Germinal center (tissue), 1 donor: ENCODE measurements at regions not wholly inside any gene's neighbourhood (a gene's known extent, or its start where the extent isn't known, plus 50 kb on each side); places are given as distances from the start of the nearest gene placed in this dataset.
"Not testable (repeated sequence)": the region's sequence is repeated elsewhere in the genome, so short reads cannot be mapped to it uniquely, and the experiment has no call there.

Experiments used
- DNase-seq: peaks from one replicate; pipeline ENCODE4 v3.0.0; 2012; ENCODE audit warnings: mixed read lengths, low spot score

DNA sequence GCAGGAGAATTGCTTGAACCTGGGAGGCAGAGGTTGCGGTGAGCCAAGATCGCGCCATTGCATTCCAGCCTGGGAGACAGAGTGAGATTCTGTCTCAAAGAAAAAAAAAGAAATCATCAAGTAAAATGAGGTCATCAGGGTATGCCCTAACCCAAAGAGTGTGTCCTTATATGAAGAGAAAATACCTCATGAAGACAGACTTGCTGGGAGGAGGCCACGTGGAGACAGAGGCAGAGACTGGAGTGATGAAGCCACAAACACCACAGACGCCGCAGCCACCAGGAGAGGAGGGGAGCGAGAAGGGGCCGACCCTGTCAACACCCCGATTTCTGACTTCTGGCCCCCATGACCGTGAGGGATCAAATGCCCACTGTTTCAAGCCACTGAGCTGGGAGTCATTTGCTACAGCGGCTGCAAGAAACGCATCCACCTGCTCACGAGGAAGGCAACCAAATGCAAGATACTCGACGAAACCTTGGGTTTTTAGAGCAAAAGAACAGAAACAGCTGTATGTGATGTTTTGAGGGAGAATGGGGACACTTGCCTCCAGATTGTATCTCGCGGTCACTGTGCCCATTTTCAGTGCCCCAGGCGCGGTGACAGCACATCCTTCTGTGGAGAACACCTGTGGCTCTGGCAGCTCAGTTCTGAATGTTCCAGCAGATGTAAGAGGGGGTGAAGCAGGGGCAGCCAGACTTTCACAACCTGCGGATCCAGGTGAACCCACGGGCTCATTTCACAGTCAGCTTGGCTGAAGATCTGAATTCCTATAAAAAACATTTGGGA, 1317.2 kb downstream of the TBC1D22A start:
- DNase-seq = no peak

DNA sequence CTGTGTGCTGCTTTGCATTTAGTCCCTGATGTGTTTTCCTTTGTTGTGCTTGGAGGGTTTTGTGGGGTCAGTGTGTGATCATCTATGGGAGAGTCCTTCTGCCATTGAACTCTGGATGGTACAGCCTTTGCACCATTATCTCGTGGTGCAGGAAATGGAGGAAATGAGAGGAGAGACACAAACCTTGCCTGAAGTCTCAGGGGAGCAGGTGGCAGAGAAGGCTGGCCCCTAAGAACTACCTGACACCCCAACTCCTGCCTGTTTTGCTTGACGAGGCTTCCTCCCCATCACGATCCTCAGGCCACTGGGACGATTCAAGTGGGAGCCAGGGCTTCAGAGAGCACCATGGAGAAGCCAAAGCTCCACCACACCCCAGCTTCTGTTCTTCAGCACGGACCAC, 1316.4 kb downstream of the TBC1D22A start:
- no peak for DNase-seq

DNA sequence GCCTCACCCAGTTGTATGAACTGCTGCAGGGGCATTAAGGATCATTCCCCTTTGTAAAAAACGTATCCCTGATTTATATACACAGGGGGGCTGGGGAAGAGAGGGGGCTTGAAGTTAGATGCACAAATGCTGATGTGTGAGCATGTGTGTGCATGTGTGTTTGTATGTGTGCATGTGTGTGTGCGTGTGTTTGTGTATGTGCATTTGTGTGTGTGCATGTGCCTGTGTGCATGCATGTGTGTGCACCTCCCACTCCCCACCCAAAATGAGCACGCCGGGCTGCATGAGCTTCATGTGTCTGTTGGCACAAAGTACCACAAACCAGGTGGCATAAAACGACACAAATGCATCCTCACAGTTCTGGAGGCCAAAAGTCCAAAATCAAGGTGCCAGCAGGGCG, 1315.2 kb downstream of the TBC1D22A start:
- DNase-seq = no peak

DNA sequence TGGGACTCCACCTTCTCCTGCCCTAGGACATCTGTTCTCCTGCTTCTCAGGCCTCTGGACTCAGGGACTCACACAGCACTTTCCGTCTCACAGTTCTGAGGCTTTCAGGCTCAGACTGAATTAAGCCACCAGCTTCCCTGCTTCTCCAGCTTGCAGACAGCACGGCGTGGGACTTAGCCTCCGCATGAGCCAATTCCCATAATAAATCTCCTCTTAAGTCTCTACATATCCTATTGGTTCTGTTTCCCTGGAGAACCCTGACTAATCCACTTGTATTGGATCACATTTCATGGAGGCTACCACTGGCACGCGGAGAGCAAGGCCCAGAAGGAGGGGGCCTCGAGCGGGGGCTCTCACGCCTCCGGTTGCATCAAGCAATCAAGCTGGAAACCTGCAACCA, 1313.6 kb downstream of the TBC1D22A start:
- no peak for DNase-seq

DNA sequence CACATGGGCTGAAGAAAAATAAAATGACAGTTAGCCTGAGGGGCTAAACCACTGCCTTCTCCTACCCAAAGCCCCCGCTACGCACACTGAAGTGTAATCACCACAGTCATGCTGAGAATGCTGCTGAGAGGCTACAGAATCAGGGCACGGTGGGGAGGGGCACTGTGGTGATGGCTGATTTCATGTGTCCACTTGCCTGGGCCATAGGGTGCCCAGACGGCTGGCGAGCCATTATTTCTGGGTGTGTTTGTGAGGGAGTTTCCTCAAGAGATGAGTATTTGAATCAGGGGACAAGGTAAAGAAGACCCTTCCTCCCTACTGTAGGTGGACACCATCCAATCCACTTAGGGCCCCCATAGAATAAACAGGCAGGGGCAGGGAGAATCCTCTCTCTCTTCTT, 1313.2 kb downstream of the TBC1D22A start:
- no peak for DNase-seq

DNA sequence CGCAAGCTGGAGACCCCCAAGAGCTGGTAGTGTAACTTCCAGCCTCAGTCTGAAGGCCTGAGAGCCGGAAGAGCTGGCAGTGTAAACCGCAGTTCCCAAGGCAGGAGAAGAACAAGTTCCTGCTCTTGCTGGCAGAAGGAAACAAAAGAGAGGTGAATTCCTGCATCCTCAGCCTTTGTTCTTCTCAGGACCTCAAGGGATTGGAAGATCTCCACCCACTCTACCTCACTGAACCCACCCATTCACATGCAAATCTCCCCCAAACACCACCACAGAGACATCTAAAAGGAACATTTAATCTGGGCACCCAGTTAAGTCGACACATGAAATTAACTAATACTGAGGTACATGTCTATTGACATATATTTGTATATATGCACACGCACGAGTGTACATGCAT, 1310.3 kb downstream of the TBC1D22A start:
- no peak for DNase-seq

DNA sequence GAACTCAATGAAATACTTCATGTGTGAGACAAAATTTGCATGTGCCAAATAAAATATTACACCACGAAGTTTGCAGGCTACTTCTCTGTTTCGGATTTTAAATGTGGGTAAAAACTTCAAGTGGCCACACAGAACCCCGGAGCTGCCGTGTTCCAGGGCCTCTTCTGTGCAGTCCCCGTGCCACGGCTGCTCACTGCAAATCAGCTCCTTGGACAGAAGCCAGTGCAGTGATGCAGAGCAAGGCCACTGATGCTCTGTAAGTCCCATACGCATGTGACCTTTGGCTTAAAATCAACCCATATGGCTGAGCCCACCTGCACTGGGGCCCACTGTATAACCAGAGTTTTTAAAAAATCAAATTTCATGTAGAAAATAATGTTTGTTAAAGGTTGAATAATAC, 1309.4 kb downstream of the TBC1D22A start:
- DNase-seq = no peak

DNA sequence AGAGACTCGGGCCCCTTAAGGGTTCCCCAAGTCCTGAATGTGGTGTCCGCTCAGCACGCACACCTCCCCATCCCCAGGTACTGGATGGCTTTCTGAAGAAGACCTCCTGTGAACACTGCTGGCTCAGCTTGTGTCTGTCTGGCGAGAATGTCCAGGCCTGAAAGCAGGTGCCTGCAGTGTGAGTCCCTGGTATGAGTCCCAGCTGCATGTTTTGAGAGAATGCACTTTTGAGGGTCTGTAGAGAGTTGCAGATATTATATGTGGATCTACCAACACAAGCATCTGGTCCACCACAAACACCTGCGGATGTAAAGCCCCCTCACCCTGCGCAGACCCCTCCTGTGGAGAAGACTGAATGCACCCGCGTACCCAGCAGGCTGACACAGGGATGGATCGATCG, 1308.9 kb downstream of the TBC1D22A start:
- DNase-seq = no peak

DNA sequence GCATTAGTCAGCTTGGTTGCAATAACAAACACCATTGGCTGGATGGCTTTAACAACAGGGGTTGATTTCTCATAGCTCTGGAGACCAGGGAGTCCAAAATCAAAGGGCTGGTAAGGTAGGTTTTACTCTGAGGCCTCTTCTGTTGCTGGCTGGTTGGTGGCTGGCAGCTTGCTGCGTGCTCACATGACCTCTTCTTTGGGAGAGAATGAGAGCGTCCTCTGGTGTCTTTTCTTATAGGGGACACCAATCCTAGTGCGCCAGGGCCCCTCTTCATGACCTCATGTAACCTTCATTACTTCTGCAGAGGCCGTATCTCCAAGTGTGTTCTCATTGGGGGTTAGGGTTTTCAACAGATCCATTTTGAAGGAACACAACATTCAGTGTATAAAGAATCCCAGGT, 1308.3 kb downstream of the TBC1D22A start:
- no peak for DNase-seq

DNA sequence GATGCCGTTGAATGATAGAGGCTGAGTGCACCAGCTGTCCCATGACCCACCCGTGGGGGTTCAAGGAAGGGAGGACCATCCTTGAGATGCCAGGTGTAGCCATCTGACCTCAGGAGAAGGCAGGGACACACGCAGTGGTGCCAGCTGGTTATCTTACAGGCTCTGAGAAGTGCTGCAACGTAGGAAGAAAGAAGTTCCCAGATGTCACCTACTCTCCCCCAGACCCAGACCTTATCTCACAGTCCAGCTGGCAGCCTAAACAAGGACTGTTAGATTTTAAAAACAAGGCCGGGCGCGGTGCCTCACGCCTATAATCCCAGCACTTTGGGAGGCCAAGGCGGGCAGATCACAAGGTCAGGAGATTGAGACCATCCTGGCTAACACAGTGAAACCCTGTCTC, 1307.6 kb downstream of the TBC1D22A start:
- DNase-seq = no peak

DNA sequence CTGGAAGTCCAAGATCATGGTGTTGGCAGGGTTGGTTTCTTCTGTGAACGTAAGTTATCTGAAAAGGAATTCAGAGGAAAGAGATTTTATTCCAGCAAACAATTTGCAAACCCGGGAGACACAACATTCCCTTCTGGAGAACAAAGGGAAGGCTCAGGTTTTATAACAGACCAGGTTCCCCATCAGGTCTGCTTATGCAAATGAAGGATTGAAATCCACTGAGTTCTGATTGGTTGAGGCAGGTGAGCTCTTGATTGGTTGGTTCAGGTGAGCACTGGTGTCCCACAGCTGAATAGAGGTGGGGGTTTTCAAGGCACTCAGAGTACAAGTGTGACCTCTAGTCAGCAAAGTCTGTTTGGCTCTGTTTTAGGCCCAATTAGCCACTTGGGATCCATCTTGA, 1306.8 kb downstream of the TBC1D22A start:
- no peak for DNase-seq

DNA sequence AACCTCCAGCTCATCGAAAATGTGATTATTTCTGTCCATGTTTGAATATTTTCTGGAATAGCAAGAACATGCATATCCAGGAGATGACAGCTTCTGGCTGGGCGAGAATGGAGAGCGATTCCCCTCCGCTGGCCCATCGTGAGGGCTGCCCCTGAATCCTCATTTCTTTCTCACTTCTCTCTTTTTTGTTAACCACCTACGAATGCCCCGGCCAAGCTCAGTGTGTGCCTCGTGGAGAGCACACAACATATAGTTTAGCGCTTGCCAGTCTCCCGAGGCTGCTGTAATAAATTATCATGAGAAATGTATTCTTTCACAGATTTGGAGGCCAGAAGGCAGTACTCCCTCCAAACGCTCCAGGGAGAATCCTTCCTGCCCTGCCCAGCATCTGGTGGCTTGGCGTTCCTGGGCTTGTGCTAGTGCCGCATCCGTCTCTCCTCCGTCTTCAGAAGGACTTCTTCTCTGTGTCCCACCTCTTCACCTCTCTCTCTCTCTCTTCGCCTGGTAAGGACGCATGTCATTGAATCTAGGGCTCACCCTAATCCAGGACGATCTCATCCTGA, 1306.0 kb downstream of the TBC1D22A start:
- DNase-seq = no peak

DNA sequence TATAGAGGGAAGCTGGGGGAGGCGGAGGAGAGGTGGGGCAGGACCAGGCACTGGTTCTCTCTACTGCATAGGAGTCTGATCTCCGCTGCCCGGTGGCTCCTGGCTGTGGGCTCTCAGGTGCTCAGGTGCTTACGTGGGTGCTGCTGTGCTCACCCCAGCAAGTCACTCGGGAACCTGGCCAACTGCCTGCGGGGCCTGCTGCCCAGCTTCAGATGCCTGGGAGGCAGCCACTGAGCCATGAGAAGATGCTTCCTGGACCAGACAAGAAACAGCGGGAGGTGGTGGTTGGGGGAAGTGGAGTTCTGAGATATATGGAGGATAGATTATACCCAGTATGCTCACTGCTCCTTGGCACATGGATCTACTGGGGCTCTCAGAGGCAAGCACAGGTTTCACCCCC, 1303.4 kb downstream of the TBC1D22A start:
- no peak for DNase-seq

DNA sequence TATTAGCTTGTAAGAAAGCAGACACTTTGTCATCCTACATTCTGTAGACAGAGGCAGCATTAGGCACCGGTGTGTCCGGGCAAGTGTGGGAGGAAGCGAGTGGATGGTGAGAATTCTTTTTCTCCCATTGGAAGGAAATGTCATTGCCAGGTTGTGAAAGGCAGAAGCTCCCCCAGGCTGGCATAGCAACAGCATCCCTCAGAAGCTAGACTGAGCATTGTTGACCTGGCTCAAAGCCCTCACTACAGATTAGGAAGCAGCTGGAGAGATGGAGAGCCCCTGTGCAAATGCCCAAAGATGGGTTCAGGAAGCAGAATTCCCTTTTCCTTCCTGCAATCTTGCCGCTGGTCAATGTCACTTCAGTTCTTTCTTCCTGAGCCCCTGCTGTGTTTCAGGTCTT, 1299.3 kb downstream of the TBC1D22A start:
- DNase-seq = no peak

DNA sequence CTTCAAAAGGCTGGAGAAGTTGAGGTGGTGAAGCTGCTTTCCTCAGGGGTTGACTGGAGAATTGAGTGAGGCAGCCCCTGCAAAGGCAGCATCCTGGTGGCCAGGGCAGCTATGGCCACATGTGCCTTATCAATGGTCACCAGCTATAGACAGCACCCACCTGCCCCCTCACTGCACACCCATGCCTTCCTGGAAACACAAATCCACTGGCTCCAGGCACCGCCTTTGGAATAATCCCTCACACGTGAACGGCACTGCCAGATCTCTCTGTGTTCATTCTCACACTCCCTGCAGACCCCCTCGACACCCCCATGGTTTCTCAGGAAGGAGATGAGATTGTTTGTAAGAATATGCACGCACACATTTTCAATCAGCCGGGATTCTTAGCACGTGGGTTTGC, 1297.8 kb downstream of the TBC1D22A start:
- DNase-seq = no peak

DNA sequence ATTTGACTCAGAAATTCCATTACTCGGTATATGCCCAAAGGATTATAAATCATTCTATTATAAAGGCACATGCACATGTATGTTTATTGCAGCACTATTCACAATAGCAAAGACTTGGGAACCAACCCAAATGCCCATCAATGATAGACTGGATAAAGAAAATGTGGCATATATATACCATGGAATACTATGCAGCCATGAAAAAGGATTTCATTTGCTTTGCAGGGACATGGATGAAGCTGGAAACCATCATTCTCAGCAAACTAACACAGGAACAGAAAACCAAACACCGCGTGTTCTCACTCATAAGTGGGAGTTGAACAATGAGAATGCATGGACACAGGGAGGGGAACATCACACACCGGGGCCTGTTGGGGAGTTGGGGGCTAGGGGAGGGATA, 1297.1 kb downstream of the TBC1D22A start:
- DNase-seq = not testable (repeated sequence)

DNA sequence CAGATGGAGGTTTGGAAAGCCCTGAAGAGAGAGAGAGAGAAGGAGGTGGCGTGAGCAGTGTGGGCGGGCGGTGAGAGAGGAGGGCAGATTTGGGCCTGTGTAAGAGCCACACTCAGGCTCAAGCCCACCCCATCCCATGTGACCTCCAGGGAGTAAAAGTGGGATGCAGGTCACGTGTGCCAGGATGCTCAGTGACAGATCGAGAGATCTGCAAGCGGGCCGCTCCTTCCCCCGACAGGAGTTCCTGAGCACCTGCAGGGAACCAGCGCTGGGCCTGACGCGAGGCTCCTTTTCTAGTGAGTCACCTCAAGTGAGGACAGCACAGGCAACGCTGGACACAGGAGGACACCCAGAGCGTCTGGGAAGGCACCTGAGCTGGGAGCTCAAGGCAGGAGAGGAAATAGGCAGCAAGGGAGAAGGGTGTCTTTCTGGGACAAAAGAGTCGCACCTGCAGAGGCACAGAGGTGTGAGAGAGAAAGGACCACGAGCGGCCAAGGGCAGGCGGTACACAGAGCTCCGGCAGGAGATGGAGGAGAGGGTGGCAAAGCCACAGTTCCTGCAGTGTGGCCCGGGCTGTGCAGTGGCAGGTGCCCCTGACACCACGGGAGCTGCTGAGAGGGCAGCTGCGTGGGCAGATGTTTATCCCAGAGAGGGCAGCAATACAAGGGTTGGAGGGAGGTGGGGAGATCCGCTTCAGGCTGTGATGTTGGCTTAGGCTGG, 1294.8 kb downstream of the TBC1D22A start:
- no peak for DNase-seq

DNA sequence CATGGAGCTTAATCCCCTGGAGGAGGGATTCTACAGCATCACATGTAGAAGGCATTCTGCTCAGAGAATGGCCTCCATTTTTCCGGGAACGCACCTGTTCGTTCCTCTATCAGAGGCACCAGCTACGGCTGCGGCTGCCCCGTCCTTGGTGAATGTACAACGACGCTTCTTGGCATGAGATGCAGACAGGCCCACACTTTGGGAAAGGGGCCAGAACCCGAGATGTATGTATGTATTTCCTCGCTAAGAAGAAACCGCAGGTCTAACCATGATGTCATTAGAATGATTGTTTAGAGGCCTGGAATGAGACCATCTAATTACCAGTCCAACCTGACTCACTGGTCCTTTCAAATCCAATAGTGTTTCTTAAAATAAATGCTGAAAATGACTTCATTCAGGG, 1293.4 kb downstream of the TBC1D22A start:
- DNase-seq = no peak

DNA sequence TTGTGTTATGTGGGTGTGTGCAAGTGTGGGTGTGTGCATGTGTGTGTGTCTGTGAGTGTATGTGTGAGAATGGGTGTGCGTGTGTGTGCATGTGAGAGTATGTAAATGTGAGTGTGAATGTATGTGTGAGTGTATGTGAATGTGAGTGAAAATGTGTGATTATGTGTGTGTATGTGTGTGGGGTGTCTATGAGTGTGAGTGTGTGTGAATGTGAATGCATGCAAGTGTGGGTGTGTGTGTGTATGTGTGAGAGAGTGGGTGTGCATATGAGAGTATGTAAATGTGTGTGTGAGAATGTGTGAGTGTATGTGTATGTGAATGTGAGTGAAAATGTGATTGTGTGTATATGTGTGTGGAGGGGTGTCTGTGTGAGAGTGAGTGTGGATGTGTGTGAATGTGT, 1292.7 kb downstream of the TBC1D22A start:
- no peak for DNase-seq

DNA sequence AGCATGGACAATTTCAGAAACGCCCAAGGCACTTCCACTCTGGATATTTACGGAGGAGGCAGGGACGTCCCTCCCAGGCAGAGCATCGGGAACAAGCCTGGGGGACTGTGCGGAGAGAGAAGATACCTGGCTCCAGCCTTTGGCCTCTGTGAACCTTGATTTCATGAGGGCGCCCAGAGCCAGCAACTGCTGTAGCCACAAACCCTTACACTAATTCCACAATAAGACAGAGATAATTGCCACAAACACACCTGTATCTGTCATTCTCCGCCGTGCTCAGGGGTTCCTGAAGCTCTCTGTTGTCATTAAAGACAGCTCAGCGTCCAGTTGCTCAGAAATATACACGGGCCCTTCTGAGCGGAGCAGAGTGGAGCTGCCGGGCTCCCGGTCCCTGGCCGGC, 1292.1 kb downstream of the TBC1D22A start:
- DNase-seq = no peak

DNA sequence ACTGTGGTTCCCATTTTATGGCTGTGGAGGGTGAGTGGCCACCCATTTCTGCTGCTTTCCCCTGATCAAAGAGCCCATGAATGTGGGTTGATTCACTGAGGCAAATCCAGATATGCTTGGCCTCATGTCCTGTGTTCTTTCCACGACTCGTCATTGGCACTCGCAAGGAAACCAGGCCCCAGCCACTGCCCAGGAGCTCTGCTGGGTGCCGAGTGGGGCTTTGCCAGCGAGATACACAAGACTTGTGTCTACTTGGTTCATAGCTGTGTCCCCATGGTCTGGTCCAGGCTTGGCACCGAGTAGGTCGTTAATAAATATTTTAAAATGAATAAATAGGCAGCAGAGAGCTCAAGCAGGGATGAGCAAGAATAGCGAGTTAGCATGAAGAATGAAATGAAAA, 1291.5 kb downstream of the TBC1D22A start:
- no peak for DNase-seq

DNA sequence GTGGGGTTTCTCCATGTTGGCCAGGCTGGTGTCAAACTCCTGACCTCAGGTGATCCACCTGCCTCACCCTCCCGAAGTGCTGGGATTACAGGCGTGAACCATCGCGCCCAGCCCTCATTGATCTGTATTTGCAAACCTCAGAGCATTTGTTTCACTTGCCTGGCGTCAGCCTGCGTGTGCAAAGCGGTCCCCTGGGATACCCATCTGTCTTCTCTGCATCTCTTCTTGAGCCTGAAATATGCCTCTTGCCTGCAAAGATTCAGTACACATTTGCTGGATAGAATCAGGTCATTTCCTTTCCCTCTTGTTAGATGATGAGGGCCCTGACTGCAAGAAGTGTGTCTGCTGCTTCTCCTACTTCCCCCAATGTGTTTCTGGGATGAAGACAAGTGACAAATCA, 1291.0 kb downstream of the TBC1D22A start:
- no peak for DNase-seq

DNA sequence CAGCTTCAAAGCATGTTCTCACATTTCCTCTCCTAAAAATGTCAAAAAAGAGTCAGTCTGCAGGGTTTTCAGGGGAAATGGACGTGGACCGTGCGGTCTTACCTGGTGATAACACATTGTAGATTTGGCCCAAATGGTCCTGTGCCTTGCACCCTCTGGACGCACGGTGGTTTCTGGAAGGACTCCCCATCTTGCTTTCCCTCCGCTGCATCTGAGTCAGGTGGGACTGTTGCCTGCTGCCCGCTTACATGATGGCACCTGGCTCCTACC, 1290.1 kb downstream of the TBC1D22A start:
- DNase-seq = no peak
